ENCODE measurements at regions not wholly inside any gene's neighbourhood (a gene's known extent, or its start where the extent isn't known, plus 50 kb on each side); places are given as distances from the start of the nearest gene placed in this dataset.
"Not testable (repeated sequence)": the region's sequence is repeated elsewhere in the genome, so short reads cannot be mapped to it uniquely, and the experiment has no call there.

GRCh38 chr3:124636863-124637296 lies 93.4 kb upstream of the UMPS start:
- DNase-seq (ENCODE audit: unreplicated experiment): no peak
- Mint-ChIP-seq H3K9me3 (ENCODE audit: unreplicated experiment) (no peaks in the 10 kb centered on the region), H3K27ac (ENCODE audit: low read depth, unreplicated experiment) (no peak overlapping the region), H3K4me3 (ENCODE audit: unreplicated experiment) (no peak overlapping the region), H3K4me1 (ENCODE audit: insufficient read depth, unreplicated experiment) (no peaks in the 10 kb centered on the region), H3K36me3 (ENCODE audit: insufficient read depth, unreplicated experiment) (no peaks in the 10 kb centered on the region), H3K27me3 (ENCODE audit: insufficient read depth, unreplicated experiment) (peaks cover 51% of the 10 kb centered on the region)
- no TSS peak for BruUV-seq (replicated peaks)
- intact Hi-C loops (cut with micrococcal nuclease): no loop called here
- ChIA-PET CTCF (interaction anchor here (0.9 to 1.1 kb wide), 2 partner anchors 51 to 52 kb away, joined by 3 read pairs; no protein-coding TSS in a partner anchor), POLR2A (no interaction called here)
- TF ChIP-seq CTCF (IDR thresholded peaks at IDR 0.05; ENCODE audit: unreplicated experiment): no peak

- Mint-ChIP-seq H3K4me1 (ENCODE audit: insufficient read depth, unreplicated experiment) (no peaks in the 10 kb centered on the region), H3K36me3 (ENCODE audit: insufficient read depth, unreplicated experiment) (no peaks in the 10 kb centered on the region), H3K4me3 (ENCODE audit: unreplicated experiment) (no peak overlapping the region), H3K27me3 (ENCODE audit: insufficient read depth, unreplicated experiment) (peaks cover 49% of the 10 kb centered on the region), H3K9me3 (ENCODE audit: unreplicated experiment) (no peaks in the 10 kb centered on the region), H3K27ac (ENCODE audit: low read depth, unreplicated experiment) (no peak overlapping the region)
- intact Hi-C loops (cut with micrococcal nuclease): no loop called here
- ChIA-PET POLR2A (interaction anchor here (0.7 kb wide), 1 partner anchor 57 kb away, joined by 3 read pairs; no protein-coding TSS in a partner anchor), CTCF (interaction anchor here (0.5 kb wide), 1 partner anchor 111 kb away, joined by 3 read pairs; no protein-coding TSS in a partner anchor)
- no TSS peak for BruUV-seq (replicated peaks)
- no peak for TF ChIP-seq CTCF (IDR thresholded peaks at IDR 0.05; ENCODE audit: unreplicated experiment)
- no peak for DNase-seq (ENCODE audit: unreplicated experiment)
Observed at GRCh38 chr3:124639406-124640237, 90.6 kb upstream of the UMPS start.

- no TSS peak for BruUV-seq (replicated peaks)
- Mint-ChIP-seq H3K4me1 (ENCODE audit: insufficient read depth, unreplicated experiment) (no peaks in the 10 kb centered on the region), H3K27ac (ENCODE audit: low read depth, unreplicated experiment) (no peak overlapping the region), H3K9me3 (ENCODE audit: unreplicated experiment) (no peaks in the 10 kb centered on the region), H3K36me3 (ENCODE audit: insufficient read depth, unreplicated experiment) (no peaks in the 10 kb centered on the region), H3K27me3 (ENCODE audit: insufficient read depth, unreplicated experiment) (peaks cover 49% of the 10 kb centered on the region), H3K4me3 (ENCODE audit: unreplicated experiment) (no peak overlapping the region)
- ChIA-PET CTCF (interaction anchor here (1.6 kb wide), 1 partner anchor 79 kb away, joined by 4 read pairs; no protein-coding TSS in a partner anchor), POLR2A (no interaction called here)
- no peak for TF ChIP-seq CTCF (IDR thresholded peaks at IDR 0.05; ENCODE audit: unreplicated experiment)
- DNase-seq (ENCODE audit: unreplicated experiment): no peak
- intact Hi-C loops (cut with micrococcal nuclease): no loop called here
Observed at GRCh38 chr3:124640635-124641306, 89.5 kb upstream of the UMPS start.

- ChIA-PET POLR2A (interaction anchor here (0.6 kb wide), 1 partner anchor 10 kb away, joined by 3 read pairs; no protein-coding TSS in a partner anchor), CTCF (interaction anchor here (1.0 kb wide), 1 partner anchor 83 kb away, joined by 3 read pairs; no protein-coding TSS in a partner anchor)
- no peak for DNase-seq (ENCODE audit: unreplicated experiment)
- Mint-ChIP-seq H3K9me3 (ENCODE audit: unreplicated experiment) (no peaks in the 10 kb centered on the region), H3K27me3 (ENCODE audit: insufficient read depth, unreplicated experiment) (peaks cover 60% of the 10 kb centered on the region), H3K36me3 (ENCODE audit: insufficient read depth, unreplicated experiment) (no peaks in the 10 kb centered on the region), H3K27ac (ENCODE audit: low read depth, unreplicated experiment) (no peak overlapping the region), H3K4me1 (ENCODE audit: insufficient read depth, unreplicated experiment) (no peaks in the 10 kb centered on the region), H3K4me3 (ENCODE audit: unreplicated experiment) (no peak overlapping the region)
- no TSS peak for BruUV-seq (replicated peaks)
- intact Hi-C loops (cut with micrococcal nuclease): no loop called here
- no peak for TF ChIP-seq CTCF (IDR thresholded peaks at IDR 0.05; ENCODE audit: unreplicated experiment)
Observed at GRCh38 chr3:124643453-124643852, 86.8 kb upstream of the UMPS start.

GRCh38 chr3:124646186-124646585 lies 84.1 kb upstream of the UMPS start:
- H3K27ac Mint-ChIP-seq (ENCODE audit: low read depth, unreplicated experiment); H3K4me3 Mint-ChIP-seq (ENCODE audit: unreplicated experiment); DNase-seq (ENCODE audit: unreplicated experiment); H3K36me3 Mint-ChIP-seq (ENCODE audit: insufficient read depth, unreplicated experiment); H3K9me3 Mint-ChIP-seq (ENCODE audit: unreplicated experiment); H3K4me1 Mint-ChIP-seq (ENCODE audit: insufficient read depth, unreplicated experiment); BruUV-seq (replicated peaks); POLR2A ChIA-PET; CTCF ChIA-PET; intact Hi-C loops (cut with micrococcal nuclease): not testable (repeated sequence)
- H3K27me3 Mint-ChIP-seq (ENCODE audit: insufficient read depth, unreplicated experiment): peaks cover 62% of the 10 kb centered on the region

Measured in MCF 10A (cell line).